ENCODE measurements at regions not wholly inside any gene's neighbourhood (a gene's known extent, or its start where the extent isn't known, plus 50 kb on each side); places are given as distances from the start of the nearest gene placed in this dataset.

- Histone ChIP-seq H3K27me3 (ENCODE audit: control insufficient read depth, insufficient read depth) (peaks cover 2% of the 10 kb centered on the region), H3K9me3 (ENCODE audit: control insufficient read depth, low read length) (no peaks in the 10 kb centered on the region), H3K4me1 (ENCODE audit: control insufficient read depth, insufficient read depth, low read length) (no peaks in the 10 kb centered on the region), H3K4me3 (ENCODE audit: low read length) (no peak overlapping the region), H3K27ac (ENCODE audit: low read length) (no peak overlapping the region)
- intact Hi-C loops (cut with DNase I), result no loop called here
- 77% methylated on average over 1 of the region's 1 CpG for WGBS
- DNase-seq (no peak), ATAC-seq (no peak)
Measured at GRCh38 chr5:73318308-73318719, 130.3 kb downstream of the FOXD1 start.

GRCh38 chr5:73317523-73317922 is 131.1 kb downstream of the FOXD1 start:
- 71% methylated on average over 2 of the region's 2 CpGs for WGBS
- intact Hi-C loops (cut with DNase I), result no loop called here
- H3K27me3 ChIP-seq (ENCODE audit: control insufficient read depth, insufficient read depth), result peaks cover 2% of the 10 kb centered on the region

GRCh38 chr5:73314395-73315257 is 134.0 kb downstream of the FOXD1 start:
- 87% methylated on average over 8 of the region's 8 CpGs for WGBS
- Histone ChIP-seq H3K27me3 (ENCODE audit: control insufficient read depth, insufficient read depth) (peaks cover 2% of the 10 kb centered on the region), H3K9me3 (ENCODE audit: control insufficient read depth, low read length) (no peaks in the 10 kb centered on the region), H3K4me1 (ENCODE audit: control insufficient read depth, insufficient read depth, low read length) (no peaks in the 10 kb centered on the region), H3K4me3 (ENCODE audit: low read length) (no peak overlapping the region), H3K27ac (ENCODE audit: low read length) (no peak overlapping the region)
- no peak for ATAC-seq
- no peak for DNase-seq
- intact Hi-C loops (cut with DNase I), result no loop called here

More at GRCh38 chr5:73317523-73317922, 131.1 kb downstream of the FOXD1 start:
- no peak for DNase-seq
- no peak for ATAC-seq
- Histone ChIP-seq H3K4me3 (ENCODE audit: low read length) (no peak overlapping the region), H3K4me1 (ENCODE audit: control insufficient read depth, insufficient read depth, low read length) (no peaks in the 10 kb centered on the region), H3K9me3 (ENCODE audit: control insufficient read depth, low read length) (no peaks in the 10 kb centered on the region), H3K27ac (ENCODE audit: low read length) (no peak overlapping the region)

GRCh38 chr5:73312872-73313510 is 135.6 kb downstream of the FOXD1 start:
- Histone ChIP-seq H3K27ac (ENCODE audit: low read length) (no peak overlapping the region), H3K4me3 (ENCODE audit: low read length) (no peak overlapping the region), H3K9me3 (ENCODE audit: control insufficient read depth, low read length) (no peaks in the 10 kb centered on the region), H3K4me1 (ENCODE audit: control insufficient read depth, insufficient read depth, low read length) (no peaks in the 10 kb centered on the region), H3K27me3 (ENCODE audit: control insufficient read depth, insufficient read depth) (peaks cover 2% of the 10 kb centered on the region)
- ATAC-seq (no peak), DNase-seq (no peak)
- intact Hi-C loops (cut with DNase I), result no loop called here
- WGBS, result 44% methylated on average over 3 of the region's 3 CpGs

- intact Hi-C loops (cut with DNase I), result no loop called here
- no peak overlapping the region for H3K4me3 ChIP-seq (ENCODE audit: low read length)
- ATAC-seq, result peak; percentile 38 to 47
- WGBS, result 20% methylated on average over 13 of the region's 13 CpGs
- DNase-seq, result peak in 2 of 3 donors; percentile 20 to 74
- no peaks in the 10 kb centered on the region for H3K4me1 ChIP-seq (ENCODE audit: control insufficient read depth, insufficient read depth, low read length)
- peaks cover 2% of the 10 kb centered on the region for H3K27me3 ChIP-seq (ENCODE audit: control insufficient read depth, insufficient read depth)
- H3K27ac ChIP-seq (ENCODE audit: low read length), result no peak overlapping the region
- H3K9me3 ChIP-seq (ENCODE audit: control insufficient read depth, low read length), result no peaks in the 10 kb centered on the region
Measured at GRCh38 chr5:73312146-73312871, 136.3 kb downstream of the FOXD1 start.

GRCh38 chr5:73311291-73312110 is 137.1 kb downstream of the FOXD1 start:
- Histone ChIP-seq H3K4me3 (ENCODE audit: low read length) (no peak overlapping the region), H3K27me3 (ENCODE audit: control insufficient read depth, insufficient read depth) (peaks cover under 1% of the 10 kb centered on the region), H3K4me1 (ENCODE audit: control insufficient read depth, insufficient read depth, low read length) (no peaks in the 10 kb centered on the region), H3K27ac (ENCODE audit: low read length) (no peak overlapping the region), H3K9me3 (ENCODE audit: control insufficient read depth, low read length) (no peaks in the 10 kb centered on the region)
- ATAC-seq, result peak; percentile 73 to 85
- intact Hi-C loops (cut with DNase I), result no loop called here
- 12% methylated on average over 31 of the region's 31 CpGs for WGBS
- DNase-seq, result peak; percentile 67 to 71 (median 69)

- H3K27ac ChIP-seq (ENCODE audit: low read length), result no peak overlapping the region
- WGBS, result 64% methylated on average over 4 of the region's 4 CpGs
- H3K27me3 ChIP-seq (ENCODE audit: control insufficient read depth, insufficient read depth), result no peaks in the 10 kb centered on the region
- H3K9me3 ChIP-seq (ENCODE audit: control insufficient read depth, low read length), result no peaks in the 10 kb centered on the region
- peaks cover 5% of the 10 kb centered on the region for H3K4me1 ChIP-seq (ENCODE audit: control insufficient read depth, insufficient read depth, low read length)
- intact Hi-C loops (cut with DNase I), result no loop called here
- ATAC-seq (no peak), DNase-seq (no peak)
- H3K4me3 ChIP-seq (ENCODE audit: low read length), result no peak overlapping the region
Measured at GRCh38 chr5:73307645-73308355, 134.8 kb downstream of the TMEM174 start.

GRCh38 chr5:73306741-73307275 is 133.8 kb downstream of the TMEM174 start:
- Histone ChIP-seq H3K4me3 (ENCODE audit: low read length) (no peak overlapping the region), H3K4me1 (ENCODE audit: control insufficient read depth, insufficient read depth, low read length) (peaks cover 5% of the 10 kb centered on the region), H3K9me3 (ENCODE audit: control insufficient read depth, low read length) (no peaks in the 10 kb centered on the region), H3K27me3 (ENCODE audit: control insufficient read depth, insufficient read depth) (no peaks in the 10 kb centered on the region), H3K27ac (ENCODE audit: low read length) (no peak overlapping the region)
- ATAC-seq (no peak), DNase-seq (no peak)
- 74% methylated on average over 7 of the region's 7 CpGs for WGBS
- intact Hi-C loops (cut with DNase I), result no loop called here

GRCh38 chr5:73306078-73306719 is 133.2 kb downstream of the TMEM174 start:
- intact Hi-C loops (cut with DNase I), result no loop called here
- 56% methylated on average over 4 of the region's 4 CpGs for WGBS
- DNase-seq, result no peak
- Histone ChIP-seq H3K27me3 (ENCODE audit: control insufficient read depth, insufficient read depth) (no peaks in the 10 kb centered on the region), H3K9me3 (ENCODE audit: control insufficient read depth, low read length) (no peaks in the 10 kb centered on the region), H3K27ac (ENCODE audit: low read length) (no peak overlapping the region), H3K4me1 (ENCODE audit: control insufficient read depth, insufficient read depth, low read length) (peaks cover 5% of the 10 kb centered on the region), H3K4me3 (ENCODE audit: low read length) (no peak overlapping the region)
- no peak for ATAC-seq

All from right cardiac atrium (tissue), 5 donors.